DND-41 (cell line): ENCODE measurements at regions not wholly inside any gene's neighbourhood (a gene's known extent, or its start where the extent isn't known, plus 50 kb on each side); places are given as distances from the start of the nearest gene placed in this dataset.

ENCODE experiments used
- CTCF ChIP-seq: IDR thresholded peaks from 2 replicates; pipeline ENCODE4 v1.5.1; 2012; ENCODE audit warnings: borderline replicate concordance, low read length, moderate library complexity, mild to moderate bottlenecking; ENCODE audit not compliant: poor library complexity, severe bottlenecking; ENCODE audit errors: extremely low read depth
- EZH2 ChIP-seq: IDR thresholded peaks from 3 replicates; pipeline ENCODE4 v1.6.1; 2012; ENCODE audit warnings: borderline replicate concordance, low read depth, mild to moderate bottlenecking, moderate library complexity, low read length, inconsistent platforms; ENCODE audit not compliant: severe bottlenecking

GRCh38 chr3:109910772-109911171 lies 573.4 kb upstream of the DPPA4 start:
- no peak for TF ChIP-seq CTCF
- TF ChIP-seq EZH2, result no peak
